Vagina (tissue), 2 donors: ENCODE measurements at regions not wholly inside any gene's neighbourhood (a gene's known extent, or its start where the extent isn't known, plus 50 kb on each side); places are given as distances from the start of the nearest gene placed in this dataset.

Source experiments
- POLR2A ChIP-seq, 2 donors: fragments of 450-650 bp; IDR thresholded peaks; one replicate each; pipeline ENCODE4 v1.6.1; 2017; ENCODE audit warnings: antibody characterized with exemption in 2 of 2, mild to moderate bottlenecking in 2 of 2, moderate library complexity in 2 of 2
- POLR2AphosphoS5 ChIP-seq, 2 donors: sonication (generic); formaldehyde crosslinking; IDR thresholded peaks; one replicate each; pipeline ENCODE4 v1.9.0; 2017; ENCODE audit warnings: antibody characterized with exemption in 2 of 2, mild to moderate bottlenecking in 2 of 2, low read depth in 1 of 2; ENCODE audit not compliant: insufficient read depth in 1 of 2
- TF ChIP-seq, protein P1 (sequence below), 3 experiments: fragments of 450-650 bp in 2 of 3; fragments of 200-600 bp in 1 of 3; sonication (generic) in 1 of 3; IDR thresholded peaks; one replicate each; pipeline ENCODE4 v1.5.1; 2017 to 2019; ENCODE audit warnings: antibody characterized with exemption in 3 of 3, mild to moderate bottlenecking in 2 of 3, moderate library complexity in 2 of 3

DNA sequence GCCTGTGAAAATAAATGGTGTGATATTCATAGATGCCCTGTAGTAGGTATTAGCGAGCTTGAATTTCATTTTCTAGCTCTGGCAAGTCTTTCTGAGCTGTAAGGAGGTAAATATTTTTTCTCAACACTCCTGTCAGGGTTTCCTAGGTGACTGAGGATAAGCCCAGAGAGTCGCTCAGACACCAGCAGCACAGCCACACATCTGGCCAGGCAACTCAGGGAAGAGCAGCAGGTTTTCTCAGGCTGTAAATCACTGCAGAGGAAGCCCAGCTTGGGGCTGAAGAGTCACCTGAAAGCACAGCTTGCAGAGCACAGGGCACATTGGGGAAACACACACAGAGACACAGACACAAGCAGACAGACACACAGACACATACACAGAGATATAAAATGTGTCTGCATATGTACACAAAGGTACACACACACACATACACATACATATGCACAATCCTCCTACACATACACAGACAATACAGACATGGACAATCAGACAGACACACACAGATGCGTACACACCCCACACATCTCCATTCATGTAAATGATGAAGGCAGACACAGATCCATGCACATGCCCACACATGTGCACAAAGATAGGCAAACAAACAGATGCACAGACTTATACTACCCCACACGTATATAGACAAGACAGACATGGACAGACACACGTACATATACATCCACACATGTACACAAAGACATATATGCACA lies 232.0 kb upstream of the TMTC1 start:
- TF ChIP-seq, protein P1, sequence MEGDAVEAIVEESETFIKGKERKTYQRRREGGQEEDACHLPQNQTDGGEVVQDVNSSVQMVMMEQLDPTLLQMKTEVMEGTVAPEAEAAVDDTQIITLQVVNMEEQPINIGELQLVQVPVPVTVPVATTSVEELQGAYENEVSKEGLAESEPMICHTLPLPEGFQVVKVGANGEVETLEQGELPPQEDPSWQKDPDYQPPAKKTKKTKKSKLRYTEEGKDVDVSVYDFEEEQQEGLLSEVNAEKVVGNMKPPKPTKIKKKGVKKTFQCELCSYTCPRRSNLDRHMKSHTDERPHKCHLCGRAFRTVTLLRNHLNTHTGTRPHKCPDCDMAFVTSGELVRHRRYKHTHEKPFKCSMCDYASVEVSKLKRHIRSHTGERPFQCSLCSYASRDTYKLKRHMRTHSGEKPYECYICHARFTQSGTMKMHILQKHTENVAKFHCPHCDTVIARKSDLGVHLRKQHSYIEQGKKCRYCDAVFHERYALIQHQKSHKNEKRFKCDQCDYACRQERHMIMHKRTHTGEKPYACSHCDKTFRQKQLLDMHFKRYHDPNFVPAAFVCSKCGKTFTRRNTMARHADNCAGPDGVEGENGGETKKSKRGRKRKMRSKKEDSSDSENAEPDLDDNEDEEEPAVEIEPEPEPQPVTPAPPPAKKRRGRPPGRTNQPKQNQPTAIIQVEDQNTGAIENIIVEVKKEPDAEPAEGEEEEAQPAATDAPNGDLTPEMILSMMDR (IDR thresholded peaks at IDR 0.05) = no peak
- TF ChIP-seq POLR2AphosphoS5 (IDR thresholded peaks at IDR 0.05; ENCODE audit: insufficient read depth in 1 of 2, low read depth in 1 of 2) = no peak
- no peak for TF ChIP-seq POLR2A (IDR thresholded peaks at IDR 0.05)
